Mesothelial cell of epicardium (in vitro differentiated cells): ENCODE measurements at regions not wholly inside any gene's neighbourhood (a gene's known extent, or its start where the extent isn't known, plus 50 kb on each side); places are given as distances from the start of the nearest gene placed in this dataset.
"Not testable (repeated sequence)": the region's sequence is repeated elsewhere in the genome, so short reads cannot be mapped to it uniquely, and the experiment has no call there.

Experiments
- DNase-seq, 2 experiments: peaks; one replicate each; pipeline ENCODE4 v3.0.0; 2021; ENCODE audit warnings: low spot score in 2 of 2; ENCODE audit not compliant: unreplicated experiment in 2 of 2
- H3K27ac Mint-ChIP-seq: 2 replicates; pipeline ENCODE4 v1.8.0; 2021; ENCODE audit warnings: mixed read lengths
- H3K27me3 Mint-ChIP-seq: 2 replicates; pipeline ENCODE4 v1.8.0; 2021; ENCODE audit warnings: low read depth, mixed read lengths
- H3K36me3 Mint-ChIP-seq: 2 replicates; pipeline ENCODE4 v1.8.0; 2021; ENCODE audit warnings: mixed read lengths
- H3K4me1 Mint-ChIP-seq: 2 replicates; pipeline ENCODE4 v1.8.0; 2021; ENCODE audit warnings: mixed read lengths
- H3K4me3 Mint-ChIP-seq: 2 replicates; pipeline ENCODE4 v1.8.0; 2021; ENCODE audit warnings: mild to moderate bottlenecking, moderate library complexity, mixed read lengths
- H3K9me3 Mint-ChIP-seq: 2 replicates; pipeline ENCODE4 v1.8.0; 2021; ENCODE audit warnings: mixed read lengths
- TF ChIP-seq, protein P1 (sequence below): fragments of 200-600 bp; sonication (generic); IDR thresholded peaks from one replicate; pipeline ENCODE4 v1.5.0; 2021; ENCODE audit warnings: antibody characterized with exemption; ENCODE audit not compliant: unreplicated experiment

DNA sequence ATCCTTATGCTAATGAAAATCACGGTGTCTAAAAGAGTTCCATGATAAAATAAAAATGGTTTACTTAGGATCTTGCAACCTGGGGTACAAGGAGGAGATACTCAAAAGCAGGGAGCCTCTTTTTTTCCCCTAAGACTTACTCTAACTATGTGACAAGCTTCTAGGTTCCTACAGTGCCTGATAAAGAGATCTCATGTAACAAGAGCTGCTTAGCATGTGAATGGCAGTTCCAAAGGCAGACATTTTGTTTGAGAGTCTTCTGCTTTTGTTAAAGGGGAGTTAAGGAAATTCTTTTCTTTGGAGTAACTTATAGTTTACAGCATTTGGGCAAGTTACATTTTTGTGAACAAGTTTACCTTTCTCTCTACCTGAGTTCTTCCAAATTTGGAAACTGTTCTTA lies 945.8 kb upstream of the ADGRB3 start:
- H3K27me3 Mint-ChIP-seq, result no peaks in the 10 kb centered on the region
- no peak overlapping the region for H3K4me3 Mint-ChIP-seq
- H3K4me1 Mint-ChIP-seq, result no peaks in the 10 kb centered on the region
- H3K36me3 Mint-ChIP-seq, result no peaks in the 10 kb centered on the region
- H3K27ac Mint-ChIP-seq, result no peak overlapping the region
- DNase-seq, result no peak
- TF ChIP-seq, protein P1, sequence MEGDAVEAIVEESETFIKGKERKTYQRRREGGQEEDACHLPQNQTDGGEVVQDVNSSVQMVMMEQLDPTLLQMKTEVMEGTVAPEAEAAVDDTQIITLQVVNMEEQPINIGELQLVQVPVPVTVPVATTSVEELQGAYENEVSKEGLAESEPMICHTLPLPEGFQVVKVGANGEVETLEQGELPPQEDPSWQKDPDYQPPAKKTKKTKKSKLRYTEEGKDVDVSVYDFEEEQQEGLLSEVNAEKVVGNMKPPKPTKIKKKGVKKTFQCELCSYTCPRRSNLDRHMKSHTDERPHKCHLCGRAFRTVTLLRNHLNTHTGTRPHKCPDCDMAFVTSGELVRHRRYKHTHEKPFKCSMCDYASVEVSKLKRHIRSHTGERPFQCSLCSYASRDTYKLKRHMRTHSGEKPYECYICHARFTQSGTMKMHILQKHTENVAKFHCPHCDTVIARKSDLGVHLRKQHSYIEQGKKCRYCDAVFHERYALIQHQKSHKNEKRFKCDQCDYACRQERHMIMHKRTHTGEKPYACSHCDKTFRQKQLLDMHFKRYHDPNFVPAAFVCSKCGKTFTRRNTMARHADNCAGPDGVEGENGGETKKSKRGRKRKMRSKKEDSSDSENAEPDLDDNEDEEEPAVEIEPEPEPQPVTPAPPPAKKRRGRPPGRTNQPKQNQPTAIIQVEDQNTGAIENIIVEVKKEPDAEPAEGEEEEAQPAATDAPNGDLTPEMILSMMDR, result no peak
- H3K9me3 Mint-ChIP-seq, result no peaks in the 10 kb centered on the region

GRCh38 chr6:67687396-67687795 lies 947.7 kb upstream of the ADGRB3 start:
- H3K9me3 Mint-ChIP-seq, result no peaks in the 10 kb centered on the region
- H3K36me3 Mint-ChIP-seq, result no peaks in the 10 kb centered on the region
- H3K27ac Mint-ChIP-seq, result no peak overlapping the region
- TF ChIP-seq, protein P1, result no peak
- H3K27me3 Mint-ChIP-seq, result no peaks in the 10 kb centered on the region
- H3K4me3 Mint-ChIP-seq, result no peak overlapping the region
- DNase-seq, result no peak
- H3K4me1 Mint-ChIP-seq, result no peaks in the 10 kb centered on the region

DNA sequence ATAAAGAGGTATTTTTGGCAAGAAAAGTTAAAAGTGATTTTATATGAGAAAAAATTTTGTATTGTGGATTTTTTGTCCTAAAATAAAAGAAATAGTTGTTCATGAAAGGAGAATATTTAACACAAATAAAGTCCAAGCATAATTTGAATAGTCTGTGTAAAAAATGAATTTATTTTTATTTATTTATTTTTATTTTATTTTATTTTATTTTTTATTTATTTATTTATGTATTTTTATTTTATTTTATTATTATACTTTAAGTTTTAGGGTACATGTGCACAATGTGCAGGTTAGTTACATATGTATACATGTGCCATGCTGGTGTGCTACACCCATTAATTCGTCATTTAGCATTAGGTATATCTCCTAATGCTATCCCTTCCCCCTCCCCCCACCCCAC lies 948.9 kb upstream of the ADGRB3 start:
- not testable (repeated sequence) for H3K27ac Mint-ChIP-seq, H3K27me3 Mint-ChIP-seq, H3K4me1 Mint-ChIP-seq, H3K9me3 Mint-ChIP-seq, H3K36me3 Mint-ChIP-seq, H3K4me3 Mint-ChIP-seq, DNase-seq

GRCh38 chr6:67683960-67684359 lies 951.1 kb upstream of the ADGRB3 start:
- no peak overlapping the region for H3K4me3 Mint-ChIP-seq
- no peaks in the 10 kb centered on the region for H3K9me3 Mint-ChIP-seq
- TF ChIP-seq, protein P1, result no peak
- H3K27me3 Mint-ChIP-seq, result no peaks in the 10 kb centered on the region
- no peaks in the 10 kb centered on the region for H3K4me1 Mint-ChIP-seq
- no peaks in the 10 kb centered on the region for H3K36me3 Mint-ChIP-seq
- DNase-seq, result no peak
- H3K27ac Mint-ChIP-seq, result no peak overlapping the region

- no peak for DNase-seq
- Mint-ChIP-seq H3K9me3 (peaks cover 2% of the 10 kb centered on the region), H3K4me3 (no peak overlapping the region), H3K27ac (no peak overlapping the region), H3K4me1 (no peaks in the 10 kb centered on the region), H3K27me3 (no peaks in the 10 kb centered on the region), H3K36me3 (no peaks in the 10 kb centered on the region)
- TF ChIP-seq, protein P1, result no peak
These were observed 954.7 kb upstream of the ADGRB3 start for GRCh38 chr6:67680297-67680932.

DNA sequence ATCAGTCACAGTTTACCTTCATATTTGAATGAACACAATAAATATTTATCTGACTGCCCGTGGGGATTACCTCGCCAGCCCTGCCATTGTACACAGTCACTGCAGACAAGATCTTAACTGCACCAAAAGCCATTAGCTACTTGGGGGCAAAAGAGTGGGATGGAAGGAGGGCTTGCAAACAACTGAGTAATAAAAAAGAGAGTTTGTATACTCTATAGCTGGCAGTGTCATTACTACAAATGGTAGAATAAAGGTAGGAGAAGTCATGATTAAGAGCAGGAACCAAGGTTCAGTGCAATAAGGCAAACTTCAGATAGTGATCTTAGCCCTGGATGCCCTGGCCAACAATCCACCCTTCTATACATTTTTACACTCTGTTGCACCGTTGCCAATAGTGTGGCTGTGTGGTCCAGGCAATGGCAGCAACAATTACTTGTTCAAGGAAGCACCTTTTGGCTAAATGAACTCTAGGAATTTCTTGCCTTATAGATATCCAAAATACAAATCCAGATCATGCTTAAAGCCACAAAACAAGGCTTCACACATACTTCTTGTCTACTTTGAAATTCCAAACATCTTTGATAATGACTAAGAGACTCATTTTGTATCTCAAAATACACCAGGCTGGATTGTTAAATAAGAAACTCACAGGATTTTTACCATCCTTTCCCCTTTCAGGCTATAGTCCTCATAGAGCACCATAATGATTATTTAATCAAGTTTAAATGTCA lies 955.4 kb upstream of the ADGRB3 start:
- TF ChIP-seq, protein P1, result no peak
- Mint-ChIP-seq H3K27me3 (no peaks in the 10 kb centered on the region), H3K4me1 (no peaks in the 10 kb centered on the region), H3K9me3 (peaks cover 9% of the 10 kb centered on the region), H3K36me3 (no peaks in the 10 kb centered on the region), H3K27ac (no peak overlapping the region), H3K4me3 (no peak overlapping the region)
- no peak for DNase-seq
